Mammary epithelial cell (primary cell): ENCODE measurements at regions not wholly inside any gene's neighbourhood (a gene's known extent, or its start where the extent isn't known, plus 50 kb on each side); places are given as distances from the start of the nearest gene placed in this dataset.

Experiments used
- CTCF ChIP-seq, 2 donors: IDR thresholded peaks in 1 of 2; conservative IDR thresholded peaks in 1 of 2; 2 replicates each; pipeline ENCODE4 v1.5.1; 2011 to 2012; ENCODE audit warnings: inconsistent platforms in 2 of 2, low read length in 2 of 2, mild to moderate bottlenecking in 2 of 2, control low read depth in 1 of 2, low read depth in 1 of 2; ENCODE audit not compliant: insufficient read depth in 1 of 2; ENCODE audit errors: extremely low read depth in 1 of 2
- EZH2 ChIP-seq: IDR thresholded peaks from 2 replicates; pipeline ENCODE4 v1.6.1; 2012; ENCODE audit warnings: low read length, inconsistent platforms, borderline replicate concordance

GRCh38 chr6:74091794-74092157, 395.8 kb downstream of the CD109 start:
- TF ChIP-seq CTCF (conservative IDR thresholded peaks at IDR 0.05 in 1 of 2, IDR thresholded peaks at IDR 0.05 in 1 of 2; ENCODE audit: extremely low read depth in 1 of 2, insufficient read depth in 1 of 2, low read depth in 1 of 2, low read length in 2 of 2) (no peak), EZH2 (no peak)
